GM23338 (cell line): ENCODE measurements at regions not wholly inside any gene's neighbourhood (a gene's known extent, or its start where the extent isn't known, plus 50 kb on each side); places are given as distances from the start of the nearest gene placed in this dataset.

Source experiments
- ATAC-seq: fragments of 200-7000 bp; cut with Tn5 transposase; 3 replicates; pipeline ENCODE4 v1.9.1; 2020
- DNase-seq: peaks from one replicate; pipeline ENCODE4 v3.0.0-alpha.2; 2015; ENCODE audit warnings: low spot score
- H2AFZ ChIP-seq: fragments of 200-600 bp; sonication (generic); 2 replicates; pipeline ENCODE4 v1.8.0; 2016; ENCODE audit warnings: antibody characterized with exemption, mild to moderate bottlenecking, moderate library complexity
- H3F3A ChIP-seq: fragments of 200-600 bp; sonication (generic); replicated peaks from 2 replicates; pipeline ENCODE4 v1.8.0; 2017; ENCODE audit warnings: antibody characterized with exemption, mixed run types, low read depth
- H3K27ac ChIP-seq: fragments of 200-600 bp; sonication (generic); 2 replicates; pipeline ENCODE4 v1.6.1; 2016; ENCODE audit warnings: low read depth
- H3K27me3 ChIP-seq: fragments of 200-600 bp; sonication (generic); 2 replicates; pipeline ENCODE4 v1.8.0; 2016; ENCODE audit warnings: mild to moderate bottlenecking, mixed run types, moderate library complexity; ENCODE audit not compliant: insufficient read depth
- H3K36me3 ChIP-seq: fragments of 200-600 bp; sonication (generic); 2 replicates; pipeline ENCODE4 v1.8.0; 2016; ENCODE audit warnings: mild to moderate bottlenecking; ENCODE audit not compliant: insufficient read depth
- H3K4me1 ChIP-seq: fragments of 200-600 bp; sonication (generic); 2 replicates; pipeline ENCODE4 v1.8.0; 2016; ENCODE audit warnings: mild to moderate bottlenecking, moderate library complexity; ENCODE audit not compliant: insufficient read depth
- H3K4me2 ChIP-seq: fragments of 200-600 bp; sonication (generic); 2 replicates; pipeline ENCODE4 v1.7.1; 2017; ENCODE audit warnings: mixed run types
- H3K4me3 ChIP-seq: fragments of 200-600 bp; sonication (generic); 2 replicates; pipeline ENCODE4 v1.6.1; 2016; ENCODE audit warnings: mixed run types
- H3K79me2 ChIP-seq: fragments of 200-600 bp; sonication (generic); replicated peaks from 2 replicates; pipeline ENCODE4 v1.8.0; 2017; ENCODE audit warnings: mild to moderate bottlenecking; ENCODE audit not compliant: insufficient read depth
- H3K9me2 ChIP-seq: fragments of 200-600 bp; sonication (generic); 2 replicates; pipeline ENCODE4 v1.8.0; 2017; ENCODE audit not compliant: insufficient read depth
- H4K20me1 ChIP-seq: fragments of 200-600 bp; sonication (generic); replicated peaks from 2 replicates; pipeline ENCODE4 v1.8.0; 2017; ENCODE audit warnings: mild to moderate bottlenecking; ENCODE audit not compliant: insufficient read depth
- H3K27ac Mint-ChIP-seq: 2 replicates; pipeline ENCODE4 v1.8.0; 2020; ENCODE audit warnings: inconsistent platforms, mild to moderate bottlenecking, moderate library complexity, mixed read lengths
- H3K27me3 Mint-ChIP-seq: 3 replicates; pipeline ENCODE4 v1.8.0; 2022; ENCODE audit warnings: low read depth, mild to moderate bottlenecking, moderate library complexity, mixed read lengths, inconsistent platforms; ENCODE audit not compliant: insufficient read depth, poor library complexity
- H3K36me3 Mint-ChIP-seq: 3 replicates; pipeline ENCODE4 v1.8.0; 2021; ENCODE audit warnings: low read depth, mild to moderate bottlenecking, inconsistent platforms, moderate library complexity, mixed read lengths
- H3K4me1 Mint-ChIP-seq: 3 replicates; pipeline ENCODE4 v1.8.0; 2020; ENCODE audit warnings: mild to moderate bottlenecking, inconsistent platforms, mixed read lengths
- H3K4me3 Mint-ChIP-seq: 3 replicates; pipeline ENCODE4 v1.8.0; 2021; ENCODE audit warnings: moderate library complexity, mild to moderate bottlenecking, inconsistent platforms, mixed read lengths
- H3K9me3 Mint-ChIP-seq: 3 replicates; pipeline ENCODE4 v1.8.0; 2020; ENCODE audit warnings: moderate library complexity, mild to moderate bottlenecking, inconsistent platforms, mixed read lengths
- CREB1 ChIP-seq: fragments of 250-450 bp; sonication (Bioruptor Pico); IDR thresholded peaks from 2 replicates; pipeline ENCODE4 v1.5.0; 2020; ENCODE audit warnings: low read depth, mild to moderate bottlenecking, moderate library complexity
- ETS1 ChIP-seq: IDR thresholded peaks from 2 replicates; pipeline ENCODE4 v1.6.1; 2016; ENCODE audit warnings: antibody characterized with exemption
- EZH2 ChIP-seq: fragments of 200-600 bp; sonication (generic); IDR thresholded peaks from one replicate; pipeline ENCODE4 v1.8.0; 2017; ENCODE audit warnings: antibody characterized with exemption, mild to moderate bottlenecking, low read depth; ENCODE audit not compliant: unreplicated experiment
- EZH2phosphoT487 ChIP-seq: fragments of 200-600 bp; sonication (generic); IDR thresholded peaks from one replicate; pipeline ENCODE4 v1.8.1; 2018; ENCODE audit warnings: antibody characterized with exemption; ENCODE audit not compliant: unreplicated experiment
- JUNB ChIP-seq: IDR thresholded peaks from one replicate; pipeline ENCODE4 v1.6.1; 2016; ENCODE audit warnings: antibody characterized with exemption; ENCODE audit not compliant: unreplicated experiment
- NANOG ChIP-seq: IDR thresholded peaks from 2 replicates; pipeline ENCODE4 v1.6.1; 2016; ENCODE audit warnings: antibody characterized with exemption, borderline replicate concordance
- STAT1 ChIP-seq: IDR thresholded peaks from one replicate; pipeline ENCODE4 v1.6.1; 2016; ENCODE audit warnings: antibody characterized with exemption; ENCODE audit not compliant: unreplicated experiment
- ZNF114 ChIP-seq: fragments of 250-450 bp; sonication (Bioruptor Pico); IDR thresholded peaks from 2 replicates; pipeline ENCODE4 v1.5.0; 2020; ENCODE audit warnings: mild to moderate bottlenecking, moderate library complexity
- ZNF331 ChIP-seq: fragments of 250-450 bp; sonication (Bioruptor Pico); IDR thresholded peaks from 2 replicates; pipeline ENCODE4 v1.5.0; 2020; ENCODE audit warnings: low read depth, mild to moderate bottlenecking, moderate library complexity
- ZNF462 ChIP-seq: fragments of 250-450 bp; sonication (Bioruptor Pico); IDR thresholded peaks from 2 replicates; pipeline ENCODE4 v1.5.0; 2020; ENCODE audit warnings: mild to moderate bottlenecking, moderate library complexity
- TF ChIP-seq, protein P1 (sequence below), 2 experiments: fragments of 200-600 bp in 1 of 2; sonication (generic) in 1 of 2; conservative IDR thresholded peaks; 2 replicates each; pipeline versions ENCODE4 v1.5.1 to v1.6.1; 2016 to 2017; ENCODE audit warnings: antibody characterized with exemption in 2 of 2, low read depth in 2 of 2, mild to moderate bottlenecking in 2 of 2, moderate library complexity in 1 of 2
- TF ChIP-seq, protein P2 (sequence below): IDR thresholded peaks from one replicate; pipeline ENCODE4 v1.6.1; 2018; ENCODE audit warnings: antibody characterized with exemption; ENCODE audit not compliant: unreplicated experiment

GRCh38 chr18:71249791-71250190, 960.9 kb downstream of the SOCS6 start:
- Histone ChIP-seq H3K27ac (no peak overlapping the region), H3K4me3 (no peak overlapping the region), H3K4me2 (no peak overlapping the region), H3K9me2 (no peaks in the 10 kb centered on the region), H3K4me1 (no peaks in the 10 kb centered on the region), H2AFZ (no peak overlapping the region), H3K79me2 (no peaks in the 10 kb centered on the region), H3K36me3 (peaks cover 4% of the 10 kb centered on the region; the same call in 1 of the 2 replicates), H3F3A (no peaks in the 10 kb centered on the region), H3K27me3 (no peaks in the 10 kb centered on the region), H4K20me1 (no peaks in the 10 kb centered on the region)
- Mint-ChIP-seq H3K4me3 (no peak overlapping the region), H3K27me3 (no peaks in the 10 kb centered on the region), H3K9me3 (peaks cover 90% of the 10 kb centered on the region), H3K4me1 (no peaks in the 10 kb centered on the region), H3K27ac (no peak overlapping the region), H3K36me3 (peaks cover 32% of the 10 kb centered on the region)
- DNase-seq (no peak), ATAC-seq (no peak)
- TF ChIP-seq ZNF114 (no peak), CREB1 (CRISPR knock-in tag) (no peak), ZNF331 (CRISPR knock-in tag) (no peak), JUNB (no peak), STAT1 (no peak), EZH2 (no peak), ETS1 (no peak), EZH2phosphoT487 (no peak), NANOG (no peak), ZNF462 (no peak)
- TF ChIP-seq, protein P1, sequence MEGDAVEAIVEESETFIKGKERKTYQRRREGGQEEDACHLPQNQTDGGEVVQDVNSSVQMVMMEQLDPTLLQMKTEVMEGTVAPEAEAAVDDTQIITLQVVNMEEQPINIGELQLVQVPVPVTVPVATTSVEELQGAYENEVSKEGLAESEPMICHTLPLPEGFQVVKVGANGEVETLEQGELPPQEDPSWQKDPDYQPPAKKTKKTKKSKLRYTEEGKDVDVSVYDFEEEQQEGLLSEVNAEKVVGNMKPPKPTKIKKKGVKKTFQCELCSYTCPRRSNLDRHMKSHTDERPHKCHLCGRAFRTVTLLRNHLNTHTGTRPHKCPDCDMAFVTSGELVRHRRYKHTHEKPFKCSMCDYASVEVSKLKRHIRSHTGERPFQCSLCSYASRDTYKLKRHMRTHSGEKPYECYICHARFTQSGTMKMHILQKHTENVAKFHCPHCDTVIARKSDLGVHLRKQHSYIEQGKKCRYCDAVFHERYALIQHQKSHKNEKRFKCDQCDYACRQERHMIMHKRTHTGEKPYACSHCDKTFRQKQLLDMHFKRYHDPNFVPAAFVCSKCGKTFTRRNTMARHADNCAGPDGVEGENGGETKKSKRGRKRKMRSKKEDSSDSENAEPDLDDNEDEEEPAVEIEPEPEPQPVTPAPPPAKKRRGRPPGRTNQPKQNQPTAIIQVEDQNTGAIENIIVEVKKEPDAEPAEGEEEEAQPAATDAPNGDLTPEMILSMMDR (conservative IDR thresholded peaks at IDR 0.05; ENCODE audit: low read depth in 2 of 2), result no peak
- TF ChIP-seq, protein P2, sequence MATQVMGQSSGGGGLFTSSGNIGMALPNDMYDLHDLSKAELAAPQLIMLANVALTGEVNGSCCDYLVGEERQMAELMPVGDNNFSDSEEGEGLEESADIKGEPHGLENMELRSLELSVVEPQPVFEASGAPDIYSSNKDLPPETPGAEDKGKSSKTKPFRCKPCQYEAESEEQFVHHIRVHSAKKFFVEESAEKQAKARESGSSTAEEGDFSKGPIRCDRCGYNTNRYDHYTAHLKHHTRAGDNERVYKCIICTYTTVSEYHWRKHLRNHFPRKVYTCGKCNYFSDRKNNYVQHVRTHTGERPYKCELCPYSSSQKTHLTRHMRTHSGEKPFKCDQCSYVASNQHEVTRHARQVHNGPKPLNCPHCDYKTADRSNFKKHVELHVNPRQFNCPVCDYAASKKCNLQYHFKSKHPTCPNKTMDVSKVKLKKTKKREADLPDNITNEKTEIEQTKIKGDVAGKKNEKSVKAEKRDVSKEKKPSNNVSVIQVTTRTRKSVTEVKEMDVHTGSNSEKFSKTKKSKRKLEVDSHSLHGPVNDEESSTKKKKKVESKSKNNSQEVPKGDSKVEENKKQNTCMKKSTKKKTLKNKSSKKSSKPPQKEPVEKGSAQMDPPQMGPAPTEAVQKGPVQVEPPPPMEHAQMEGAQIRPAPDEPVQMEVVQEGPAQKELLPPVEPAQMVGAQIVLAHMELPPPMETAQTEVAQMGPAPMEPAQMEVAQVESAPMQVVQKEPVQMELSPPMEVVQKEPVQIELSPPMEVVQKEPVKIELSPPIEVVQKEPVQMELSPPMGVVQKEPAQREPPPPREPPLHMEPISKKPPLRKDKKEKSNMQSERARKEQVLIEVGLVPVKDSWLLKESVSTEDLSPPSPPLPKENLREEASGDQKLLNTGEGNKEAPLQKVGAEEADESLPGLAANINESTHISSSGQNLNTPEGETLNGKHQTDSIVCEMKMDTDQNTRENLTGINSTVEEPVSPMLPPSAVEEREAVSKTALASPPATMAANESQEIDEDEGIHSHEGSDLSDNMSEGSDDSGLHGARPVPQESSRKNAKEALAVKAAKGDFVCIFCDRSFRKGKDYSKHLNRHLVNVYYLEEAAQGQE, result no peak
